ENCODE measurements at regions not wholly inside any gene's neighbourhood (a gene's known extent, or its start where the extent isn't known, plus 50 kb on each side); places are given as distances from the start of the nearest gene placed in this dataset.

DNA sequence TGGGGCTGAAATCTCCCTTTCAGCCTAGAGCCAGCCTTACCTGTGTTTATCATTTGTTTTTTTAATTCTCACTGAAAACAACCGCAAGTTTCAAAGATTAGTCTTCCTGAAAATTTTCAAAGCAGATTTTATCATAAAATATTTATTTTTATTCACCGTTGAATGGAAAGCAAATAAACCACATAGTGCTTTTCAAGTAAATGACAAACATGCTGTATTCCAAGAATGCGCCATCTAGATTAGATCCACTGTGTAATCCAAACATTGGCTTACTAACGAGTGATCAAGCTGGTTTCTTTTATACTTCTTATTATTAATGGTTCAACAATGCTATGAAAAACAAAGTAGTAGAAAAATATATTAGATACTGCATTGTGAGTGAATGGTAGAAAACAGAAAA lies 1176.2 kb upstream of the IGFBP7 start:
- no peak for TF ChIP-seq POLR2AphosphoS5 (IDR thresholded peaks at IDR 0.05; ENCODE audit: low read depth, low read length)
- TF ChIP-seq, protein P1, sequence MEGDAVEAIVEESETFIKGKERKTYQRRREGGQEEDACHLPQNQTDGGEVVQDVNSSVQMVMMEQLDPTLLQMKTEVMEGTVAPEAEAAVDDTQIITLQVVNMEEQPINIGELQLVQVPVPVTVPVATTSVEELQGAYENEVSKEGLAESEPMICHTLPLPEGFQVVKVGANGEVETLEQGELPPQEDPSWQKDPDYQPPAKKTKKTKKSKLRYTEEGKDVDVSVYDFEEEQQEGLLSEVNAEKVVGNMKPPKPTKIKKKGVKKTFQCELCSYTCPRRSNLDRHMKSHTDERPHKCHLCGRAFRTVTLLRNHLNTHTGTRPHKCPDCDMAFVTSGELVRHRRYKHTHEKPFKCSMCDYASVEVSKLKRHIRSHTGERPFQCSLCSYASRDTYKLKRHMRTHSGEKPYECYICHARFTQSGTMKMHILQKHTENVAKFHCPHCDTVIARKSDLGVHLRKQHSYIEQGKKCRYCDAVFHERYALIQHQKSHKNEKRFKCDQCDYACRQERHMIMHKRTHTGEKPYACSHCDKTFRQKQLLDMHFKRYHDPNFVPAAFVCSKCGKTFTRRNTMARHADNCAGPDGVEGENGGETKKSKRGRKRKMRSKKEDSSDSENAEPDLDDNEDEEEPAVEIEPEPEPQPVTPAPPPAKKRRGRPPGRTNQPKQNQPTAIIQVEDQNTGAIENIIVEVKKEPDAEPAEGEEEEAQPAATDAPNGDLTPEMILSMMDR (IDR thresholded peaks at IDR 0.05): no peak
- no peak for TF ChIP-seq SIN3A (IDR thresholded peaks at IDR 0.05; ENCODE audit: borderline replicate concordance, insufficient read depth, low read depth, low read length)
- TF ChIP-seq, protein P2, sequence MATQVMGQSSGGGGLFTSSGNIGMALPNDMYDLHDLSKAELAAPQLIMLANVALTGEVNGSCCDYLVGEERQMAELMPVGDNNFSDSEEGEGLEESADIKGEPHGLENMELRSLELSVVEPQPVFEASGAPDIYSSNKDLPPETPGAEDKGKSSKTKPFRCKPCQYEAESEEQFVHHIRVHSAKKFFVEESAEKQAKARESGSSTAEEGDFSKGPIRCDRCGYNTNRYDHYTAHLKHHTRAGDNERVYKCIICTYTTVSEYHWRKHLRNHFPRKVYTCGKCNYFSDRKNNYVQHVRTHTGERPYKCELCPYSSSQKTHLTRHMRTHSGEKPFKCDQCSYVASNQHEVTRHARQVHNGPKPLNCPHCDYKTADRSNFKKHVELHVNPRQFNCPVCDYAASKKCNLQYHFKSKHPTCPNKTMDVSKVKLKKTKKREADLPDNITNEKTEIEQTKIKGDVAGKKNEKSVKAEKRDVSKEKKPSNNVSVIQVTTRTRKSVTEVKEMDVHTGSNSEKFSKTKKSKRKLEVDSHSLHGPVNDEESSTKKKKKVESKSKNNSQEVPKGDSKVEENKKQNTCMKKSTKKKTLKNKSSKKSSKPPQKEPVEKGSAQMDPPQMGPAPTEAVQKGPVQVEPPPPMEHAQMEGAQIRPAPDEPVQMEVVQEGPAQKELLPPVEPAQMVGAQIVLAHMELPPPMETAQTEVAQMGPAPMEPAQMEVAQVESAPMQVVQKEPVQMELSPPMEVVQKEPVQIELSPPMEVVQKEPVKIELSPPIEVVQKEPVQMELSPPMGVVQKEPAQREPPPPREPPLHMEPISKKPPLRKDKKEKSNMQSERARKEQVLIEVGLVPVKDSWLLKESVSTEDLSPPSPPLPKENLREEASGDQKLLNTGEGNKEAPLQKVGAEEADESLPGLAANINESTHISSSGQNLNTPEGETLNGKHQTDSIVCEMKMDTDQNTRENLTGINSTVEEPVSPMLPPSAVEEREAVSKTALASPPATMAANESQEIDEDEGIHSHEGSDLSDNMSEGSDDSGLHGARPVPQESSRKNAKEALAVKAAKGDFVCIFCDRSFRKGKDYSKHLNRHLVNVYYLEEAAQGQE (IDR thresholded peaks at IDR 0.05; ENCODE audit: insufficient read depth in 1 of 2, low read depth in 2 of 2, low read length in 1 of 2): no peak
- no peak for TF ChIP-seq TCF7L2 (IDR thresholded peaks at IDR 0.05; ENCODE audit: low read depth, low read length)
